ENCODE measurements at regions not wholly inside any gene's neighbourhood (a gene's known extent, or its start where the extent isn't known, plus 50 kb on each side); places are given as distances from the start of the nearest gene placed in this dataset.
"Not testable (repeated sequence)": the region's sequence is repeated elsewhere in the genome, so short reads cannot be mapped to it uniquely, and the experiment has no call there.

DNA sequence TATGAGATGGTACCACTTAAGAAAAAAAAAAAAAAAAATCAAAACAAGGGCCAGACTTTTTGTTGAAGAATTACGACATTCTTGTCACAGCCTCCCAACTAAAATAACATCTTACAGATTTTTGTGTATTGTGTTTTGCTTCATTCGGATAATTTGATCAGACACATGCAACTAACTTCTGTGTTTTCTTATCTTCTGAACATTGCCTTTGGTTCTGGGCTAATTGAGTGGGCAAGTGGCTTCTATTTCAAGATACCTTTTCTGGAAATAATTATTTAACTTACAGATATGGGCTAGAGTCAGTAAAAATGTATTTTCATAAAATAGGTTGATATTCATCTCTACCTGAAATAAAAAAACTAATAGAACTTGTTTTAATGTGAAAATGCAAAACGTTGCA, 165.1 kb downstream of the ANKRD7 start:
- DNase-seq (ENCODE audit: low read depth): no peak
- no peak overlapping the region for H3K4me3 ChIP-seq (ENCODE audit: low read depth, low read length)
- TF ChIP-seq, protein P1, sequence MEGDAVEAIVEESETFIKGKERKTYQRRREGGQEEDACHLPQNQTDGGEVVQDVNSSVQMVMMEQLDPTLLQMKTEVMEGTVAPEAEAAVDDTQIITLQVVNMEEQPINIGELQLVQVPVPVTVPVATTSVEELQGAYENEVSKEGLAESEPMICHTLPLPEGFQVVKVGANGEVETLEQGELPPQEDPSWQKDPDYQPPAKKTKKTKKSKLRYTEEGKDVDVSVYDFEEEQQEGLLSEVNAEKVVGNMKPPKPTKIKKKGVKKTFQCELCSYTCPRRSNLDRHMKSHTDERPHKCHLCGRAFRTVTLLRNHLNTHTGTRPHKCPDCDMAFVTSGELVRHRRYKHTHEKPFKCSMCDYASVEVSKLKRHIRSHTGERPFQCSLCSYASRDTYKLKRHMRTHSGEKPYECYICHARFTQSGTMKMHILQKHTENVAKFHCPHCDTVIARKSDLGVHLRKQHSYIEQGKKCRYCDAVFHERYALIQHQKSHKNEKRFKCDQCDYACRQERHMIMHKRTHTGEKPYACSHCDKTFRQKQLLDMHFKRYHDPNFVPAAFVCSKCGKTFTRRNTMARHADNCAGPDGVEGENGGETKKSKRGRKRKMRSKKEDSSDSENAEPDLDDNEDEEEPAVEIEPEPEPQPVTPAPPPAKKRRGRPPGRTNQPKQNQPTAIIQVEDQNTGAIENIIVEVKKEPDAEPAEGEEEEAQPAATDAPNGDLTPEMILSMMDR (conservative IDR thresholded peaks at IDR 0.05; ENCODE audit: low read depth, low read length): no peak

DNA sequence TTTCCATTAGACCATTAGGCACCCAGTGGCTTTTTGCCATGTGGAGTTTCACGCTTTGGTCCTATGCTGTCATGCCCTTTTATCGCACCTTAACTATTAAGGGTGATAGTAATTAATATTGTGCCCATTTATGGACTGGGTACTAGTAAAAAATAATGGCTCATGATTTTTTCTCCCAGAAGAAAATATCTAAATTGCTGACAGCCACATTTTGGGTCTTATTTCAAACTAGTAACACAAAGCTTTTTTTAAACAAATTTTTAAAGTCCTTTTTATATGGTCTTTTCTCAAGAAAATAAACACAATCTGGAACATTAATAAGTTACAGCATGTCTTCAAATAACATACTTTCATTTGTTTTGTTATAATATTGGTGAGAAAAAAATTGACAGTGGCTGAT, 179.7 kb downstream of the ANKRD7 start:
- H3K4me3 ChIP-seq (ENCODE audit: low read depth, low read length): no peak overlapping the region

DNA sequence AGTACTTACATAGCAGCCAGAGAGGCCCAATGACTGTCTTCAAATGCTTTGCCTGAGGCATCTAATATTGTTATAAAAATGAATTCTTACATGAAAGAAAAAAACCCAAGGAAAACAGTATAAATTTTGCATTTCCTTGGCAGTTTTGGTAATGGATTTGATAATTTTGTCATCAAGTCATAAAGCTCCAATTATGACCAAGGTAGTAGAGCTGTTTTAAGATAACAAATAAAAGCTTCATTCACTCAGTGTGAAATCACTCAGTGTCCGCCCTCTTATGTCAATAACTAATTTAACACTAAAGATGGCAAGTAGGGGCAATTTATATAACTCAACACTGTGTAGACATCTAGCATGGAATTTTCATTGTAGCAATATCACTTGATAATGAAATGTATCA, 193.9 kb downstream of the ANKRD7 start:
- TF ChIP-seq, protein P1 (conservative IDR thresholded peaks at IDR 0.05; ENCODE audit: low read depth, low read length): no peak
- H3K4me3 ChIP-seq (ENCODE audit: low read depth, low read length): no peak overlapping the region
- DNase-seq (ENCODE audit: low read depth): no peak

More for the DNA sequence above, 179.7 kb downstream of the ANKRD7 start:
- DNase-seq (ENCODE audit: low read depth): no peak
- TF ChIP-seq, protein P1 (conservative IDR thresholded peaks at IDR 0.05; ENCODE audit: low read depth, low read length): no peak

DNA sequence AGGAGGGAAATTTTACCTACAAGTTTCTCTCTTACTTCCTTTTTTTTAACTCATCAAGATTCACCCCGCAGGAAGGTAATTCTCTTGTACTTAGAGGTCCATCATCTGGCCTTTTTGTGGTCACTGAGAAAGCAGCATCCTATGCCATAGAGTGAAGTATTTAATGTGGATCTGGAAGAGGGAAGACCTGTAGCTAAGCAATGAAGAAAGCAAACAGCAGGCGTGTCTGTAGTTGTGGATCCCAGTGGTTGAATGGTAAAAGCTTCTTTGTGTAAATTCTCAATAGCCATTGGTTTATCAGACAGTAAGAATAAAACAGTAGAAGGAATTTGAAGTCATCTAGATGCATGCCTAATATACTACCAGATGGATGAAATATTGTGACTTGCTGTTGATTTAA, 196.4 kb downstream of the ANKRD7 start:
- no peak overlapping the region for H3K4me3 ChIP-seq (ENCODE audit: low read depth, low read length)
- TF ChIP-seq, protein P1 (conservative IDR thresholded peaks at IDR 0.05; ENCODE audit: low read depth, low read length): no peak

DNA sequence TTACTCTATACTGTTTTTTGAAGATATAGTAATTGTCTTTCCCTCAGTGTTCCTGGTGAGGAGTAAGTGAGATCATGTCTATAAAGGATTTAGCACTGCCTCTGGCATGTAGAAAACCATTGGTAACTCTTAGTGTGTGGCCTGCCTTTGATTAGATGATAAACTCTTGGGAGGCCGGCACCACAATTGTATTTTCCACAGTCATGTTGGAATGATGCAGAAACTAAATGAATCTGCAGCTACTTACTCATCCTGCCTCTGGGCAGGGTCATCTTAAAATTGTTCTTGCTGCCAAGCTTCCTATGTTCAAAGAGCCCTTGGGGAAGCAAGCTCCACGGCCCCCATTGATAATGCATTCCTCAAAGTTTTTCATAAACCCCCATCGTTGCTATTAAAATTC, 204.6 kb downstream of the ANKRD7 start:
- DNase-seq (ENCODE audit: low read depth): no peak
- H3K4me3 ChIP-seq (ENCODE audit: low read depth, low read length): no peak overlapping the region
- TF ChIP-seq, protein P1 (conservative IDR thresholded peaks at IDR 0.05; ENCODE audit: low read depth, low read length): no peak

More for the DNA sequence above, 196.4 kb downstream of the ANKRD7 start:
- no peak for DNase-seq (ENCODE audit: low read depth)

DNA sequence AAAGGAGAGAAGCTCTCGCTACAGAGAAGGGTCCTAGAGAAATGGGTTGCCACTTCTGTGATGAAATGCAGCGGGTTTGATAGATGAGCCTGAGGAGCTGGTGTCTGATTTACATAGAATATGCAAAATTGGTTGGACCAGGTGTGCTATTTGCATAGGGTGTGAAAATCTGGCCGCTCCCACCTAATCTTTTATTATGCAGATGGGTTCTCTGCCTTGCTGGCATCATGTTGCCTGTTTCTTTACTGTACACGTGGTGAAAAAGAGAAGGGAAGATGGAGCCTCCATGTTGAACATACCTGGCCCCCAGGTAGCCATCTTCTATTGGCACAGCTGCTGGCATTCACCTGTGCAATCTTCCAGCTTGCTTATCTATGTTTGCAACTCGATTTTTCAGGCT, 212.2 kb downstream of the ANKRD7 start:
- DNase-seq (ENCODE audit: low read depth): no peak
- no peak overlapping the region for H3K4me3 ChIP-seq (ENCODE audit: low read depth, low read length)
- TF ChIP-seq, protein P1 (conservative IDR thresholded peaks at IDR 0.05; ENCODE audit: low read depth, low read length): no peak

DNA sequence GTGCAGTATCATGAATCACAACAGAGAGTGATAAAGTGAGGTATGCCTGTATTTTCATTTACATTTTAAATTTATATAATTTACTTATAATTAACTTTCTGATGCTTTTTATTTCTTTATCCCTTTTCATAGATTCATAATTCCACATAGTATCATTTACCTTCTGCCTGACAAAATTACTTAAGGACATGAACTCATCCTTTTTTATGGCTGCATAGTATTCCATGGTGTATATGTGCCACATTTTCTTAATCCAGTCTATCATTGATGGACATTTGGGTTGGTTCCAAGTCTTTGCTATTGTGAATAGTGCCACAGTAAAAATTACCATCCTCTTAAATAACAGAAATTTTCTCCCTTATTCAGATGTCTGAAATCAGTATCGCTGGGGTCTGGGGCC, 224.5 kb downstream of the ANKRD7 start:
- not testable (repeated sequence) for H3K4me3 ChIP-seq (ENCODE audit: low read depth, low read length); DNase-seq (ENCODE audit: low read depth)

All from choroid plexus epithelial cell (primary cell).